Sigmoid colon (tissue), 6 donors: ENCODE measurements at regions not wholly inside any gene's neighbourhood (a gene's known extent, or its start where the extent isn't known, plus 50 kb on each side); places are given as distances from the start of the nearest gene placed in this dataset.

Experiments
- DNase-seq: peaks from one replicate; pipeline ENCODE4 v3.0.0-alpha.2; 2019
- H3K27ac ChIP-seq, 4 donors: fragments of 200-600 bp; sonication (generic); one replicate each; pipeline ENCODE4 v1.5.1; 2016 to 2019; ENCODE audit warnings: mild to moderate bottlenecking in 1 of 4
- H3K27me3 ChIP-seq, 3 donors: fragments of 200-600 bp; sonication (generic); one replicate each; pipeline ENCODE4 v1.5.1; 2019; ENCODE audit warnings: mild to moderate bottlenecking in 1 of 3
- H3K36me3 ChIP-seq, 4 donors: fragments of 200-600 bp; sonication (generic); one replicate each; pipeline ENCODE4 v1.5.1; 2016 to 2019
- H3K4me1 ChIP-seq, 4 donors: fragments of 200-600 bp; sonication (generic); one replicate each; pipeline ENCODE4 v1.5.1; 2017 to 2019
- H3K4me3 ChIP-seq, 4 donors: fragments of 200-600 bp; sonication (generic); one replicate each; pipeline ENCODE4 v1.5.1; 2017 to 2019; ENCODE audit warnings: mild to moderate bottlenecking in 2 of 4, moderate library complexity in 1 of 4
- H3K9me3 ChIP-seq, 4 donors: fragments of 200-600 bp in 3 of 4; sonication (generic) in 3 of 4; one replicate each; pipeline versions ENCODE4 v1.5.1 to v1.6.1; 2013 to 2019
- CTCF ChIP-seq, 4 experiments: fragments of 450-650 bp in 3 of 4; fragments of 200-600 bp in 1 of 4; IDR thresholded peaks; one replicate each; pipeline ENCODE4 v1.5.1; 2016 to 2019; ENCODE audit warnings: antibody characterized with exemption in 4 of 4, mild to moderate bottlenecking in 3 of 4, moderate library complexity in 2 of 4
- EP300 ChIP-seq, 4 donors: sonication (generic); formaldehyde crosslinking; IDR thresholded peaks; one replicate each; pipeline ENCODE4 v1.6.1; 2017; ENCODE audit warnings: antibody characterized with exemption in 4 of 4
- POLR2A ChIP-seq, 2 donors: fragments of 450-650 bp; IDR thresholded peaks; one replicate each; pipeline ENCODE4 v1.6.1; 2016; ENCODE audit warnings: antibody characterized with exemption in 2 of 2, mild to moderate bottlenecking in 2 of 2, moderate library complexity in 2 of 2
- POLR2AphosphoS5 ChIP-seq, 4 donors: sonication (generic); formaldehyde crosslinking; IDR thresholded peaks; one replicate each; pipeline ENCODE4 v1.6.1; 2017; ENCODE audit warnings: antibody characterized with exemption in 4 of 4
- WGBS, 2 donors: extraction: QIAGEN DNeasy Blood & Tissue Kit; methylation state at CpG; one replicate each; pipeline ENCODE4 v1.1.7; 2013; 5-methylcytosine and 5-hydroxymethylcytosine counted together
- intact Hi-C: fragments of 100-400 bp; cut with DNase I; formaldehyde crosslinking; loops from one replicate; pipeline ENCODE4 v1.15.1; 2023
- donor health status: healthy with polysubstance abuse.
- donor health status: healthy.

GRCh38 chr16:52872731-52873130, 180.0 kb downstream of the CHD9NB start:
- Histone ChIP-seq H3K4me1 (no peaks in the 10 kb centered on the region), H3K36me3 (no peaks in the 10 kb centered on the region), H3K27ac (no peak overlapping the region), H3K4me3 (no peak overlapping the region), H3K9me3 (no peaks in the 10 kb centered on the region), H3K27me3 (no peaks in the 10 kb centered on the region)
- no peak for TF ChIP-seq POLR2AphosphoS5 (IDR thresholded peaks at IDR 0.05)
- no peak for DNase-seq
- WGBS, 2 donors, result 82 to 90% methylated on average over 7 of the region's 7 CpGs
- intact Hi-C loops, result no loop called here

- no peak for DNase-seq
- no peak overlapping the region for H3K4me3 ChIP-seq
- no peaks in the 10 kb centered on the region for H3K9me3 ChIP-seq
- H3K36me3 ChIP-seq, result no peaks in the 10 kb centered on the region
- H3K4me1 ChIP-seq, result no peaks in the 10 kb centered on the region
- no peaks in the 10 kb centered on the region for H3K27me3 ChIP-seq
- TF ChIP-seq POLR2A (IDR thresholded peaks at IDR 0.05), result no peak
- H3K27ac ChIP-seq, result no peak overlapping the region
- intact Hi-C loops, result no loop called here
Measured at GRCh38 chr16:52871481-52871880, 181.2 kb downstream of the CHD9NB start.

- no peak for DNase-seq
- no peak overlapping the region for H3K27ac ChIP-seq
- 35 to 45% methylated on average over 1 of the region's 1 CpG for WGBS, 2 donors
- no peaks in the 10 kb centered on the region for H3K36me3 ChIP-seq
- H3K4me3 ChIP-seq, result no peak overlapping the region
- no peaks in the 10 kb centered on the region for H3K4me1 ChIP-seq
- TF ChIP-seq EP300 (IDR thresholded peaks at IDR 0.05) (no peak), POLR2AphosphoS5 (IDR thresholded peaks at IDR 0.05) (no peak), CTCF (IDR thresholded peaks at IDR 0.05) (no peak), POLR2A (IDR thresholded peaks at IDR 0.05) (no peak)
- intact Hi-C loops, result no loop called here
- H3K27me3 ChIP-seq, result no peaks in the 10 kb centered on the region
- no peaks in the 10 kb centered on the region for H3K9me3 ChIP-seq
Measured at GRCh38 chr16:52869243-52869642, 183.5 kb downstream of the CHD9NB start.

GRCh38 chr16:52863000-52863399, 189.7 kb downstream of the CHD9NB start:
- no peaks in the 10 kb centered on the region for H3K4me1 ChIP-seq
- no peaks in the 10 kb centered on the region for H3K9me3 ChIP-seq
- no peak for TF ChIP-seq EP300 (IDR thresholded peaks at IDR 0.05)
- TF ChIP-seq CTCF (IDR thresholded peaks at IDR 0.05), result no peak
- TF ChIP-seq POLR2AphosphoS5 (IDR thresholded peaks at IDR 0.05), result no peak
- no peak for TF ChIP-seq POLR2A (IDR thresholded peaks at IDR 0.05)
- H3K27ac ChIP-seq, result no peak overlapping the region
- H3K36me3 ChIP-seq, result no peaks in the 10 kb centered on the region
- no peak for DNase-seq
- intact Hi-C loops, result no loop called here
- WGBS, 2 donors, result 51 to 76% methylated on average over 4 of the region's 4 CpGs
- no peak overlapping the region for H3K4me3 ChIP-seq
- no peaks in the 10 kb centered on the region for H3K27me3 ChIP-seq

- 12 to 40% methylated on average over 7 of the region's 7 CpGs for WGBS, 2 donors
- Histone ChIP-seq H3K36me3 (no peaks in the 10 kb centered on the region), H3K27ac (no peak overlapping the region), H3K9me3 (no peaks in the 10 kb centered on the region), H3K4me3 (no peak overlapping the region), H3K4me1 (no peaks in the 10 kb centered on the region), H3K27me3 (no peaks in the 10 kb centered on the region)
- TF ChIP-seq POLR2A (IDR thresholded peaks at IDR 0.05) (no peak), CTCF (IDR thresholded peaks at IDR 0.05) (no peak), EP300 (IDR thresholded peaks at IDR 0.05) (no peak), POLR2AphosphoS5 (IDR thresholded peaks at IDR 0.05) (no peak)
- DNase-seq, result no peak
- intact Hi-C loops, result no loop called here
Measured at GRCh38 chr16:52861614-52862022, 191.1 kb downstream of the CHD9NB start.

- Histone ChIP-seq H3K27ac (no peak overlapping the region), H3K4me3 (no peak overlapping the region), H3K27me3 (no peaks in the 10 kb centered on the region), H3K36me3 (no peaks in the 10 kb centered on the region), H3K4me1 (no peaks in the 10 kb centered on the region), H3K9me3 (peaks cover 0 to 5% (median 1%) of the 10 kb centered on the region in 4 donors)
- no peak for TF ChIP-seq CTCF (IDR thresholded peaks at IDR 0.05)
- TF ChIP-seq POLR2AphosphoS5 (IDR thresholded peaks at IDR 0.05), result no peak
- no peak for TF ChIP-seq POLR2A (IDR thresholded peaks at IDR 0.05)
- no peak for DNase-seq
- intact Hi-C loops, result no loop called here
Measured at GRCh38 chr16:52855463-52855862, 197.2 kb downstream of the CHD9NB start.
